ENCODE measurements at regions not wholly inside any gene's neighbourhood (a gene's known extent, or its start where the extent isn't known, plus 50 kb on each side); places are given as distances from the start of the nearest gene placed in this dataset.

- no peaks in the 10 kb centered on the region for H3K36me3 ChIP-seq (ENCODE audit: insufficient read depth, low read length, poor library complexity, severe bottlenecking)
- no peaks in the 10 kb centered on the region for H3K9me3 ChIP-seq (ENCODE audit: low read depth, low read length, poor library complexity, severe bottlenecking)
- intact Hi-C loops (cut with micrococcal nuclease; ENCODE audit: unreplicated experiment) = no loop called here
- no peaks in the 10 kb centered on the region for H3K27me3 ChIP-seq (replicated peaks; ENCODE audit: insufficient read depth, low read depth, low read length, poor library complexity)
- ChIA-PET POLR2A (ENCODE audit: low non-redundant PET) (no interaction called here), CTCF (no interaction called here)
- no peak for DNase-seq (ENCODE audit: low spot score)
- H3K27ac ChIP-seq (ENCODE audit: low read depth, low read length, poor library complexity, severe bottlenecking) = no peak overlapping the region
- no TSS peak for BruUV-seq (replicated peaks)
- TF ChIP-seq EZH2 (IDR thresholded peaks at IDR 0.05; ENCODE audit: borderline replicate concordance, low read depth, low read length, poor library complexity, severe bottlenecking) (no peak), CTCF (conservative IDR thresholded peaks at IDR 0.05; ENCODE audit: low read depth, low read length) (no peak)
- no peaks in the 10 kb centered on the region for H3K4me1 ChIP-seq (ENCODE audit: insufficient read depth, low read length, poor library complexity, severe bottlenecking)
- no peak overlapping the region for H3K4me3 ChIP-seq (ENCODE audit: low read depth, low read length, poor library complexity, severe bottlenecking)
Measured at GRCh38 chr6:6924708-6925107, 183.1 kb upstream of the RREB1 start.

GRCh38 chr6:6925391-6926164, 182.2 kb upstream of the RREB1 start:
- intact Hi-C loops (cut with micrococcal nuclease; ENCODE audit: unreplicated experiment) = no loop called here
- H3K36me3 ChIP-seq (ENCODE audit: insufficient read depth, low read length, poor library complexity, severe bottlenecking) = no peaks in the 10 kb centered on the region
- H3K4me1 ChIP-seq (ENCODE audit: insufficient read depth, low read length, poor library complexity, severe bottlenecking) = no peaks in the 10 kb centered on the region
- TF ChIP-seq CTCF (conservative IDR thresholded peaks at IDR 0.05; ENCODE audit: low read depth, low read length) (no peak), EZH2 (IDR thresholded peaks at IDR 0.05; ENCODE audit: borderline replicate concordance, low read depth, low read length, poor library complexity, severe bottlenecking) (no peak)
- no TSS peak for BruUV-seq (replicated peaks)
- H3K9me3 ChIP-seq (ENCODE audit: low read depth, low read length, poor library complexity, severe bottlenecking) = no peaks in the 10 kb centered on the region
- ChIA-PET CTCF (no interaction called here), POLR2A (ENCODE audit: low non-redundant PET) (no interaction called here)
- DNase-seq (ENCODE audit: low spot score) = no peak
- no peak overlapping the region for H3K27ac ChIP-seq (ENCODE audit: low read depth, low read length, poor library complexity, severe bottlenecking)
- H3K4me3 ChIP-seq (ENCODE audit: low read depth, low read length, poor library complexity, severe bottlenecking) = no peak overlapping the region
- H3K27me3 ChIP-seq (replicated peaks; ENCODE audit: insufficient read depth, low read depth, low read length, poor library complexity) = no peaks in the 10 kb centered on the region

- ChIA-PET POLR2A (ENCODE audit: low non-redundant PET) (no interaction called here), CTCF (no interaction called here)
- DNase-seq (ENCODE audit: low spot score) = no peak
- BruUV-seq (replicated peaks) = no TSS peak
- Histone ChIP-seq H3K9me3 (ENCODE audit: low read depth, low read length, poor library complexity, severe bottlenecking) (no peaks in the 10 kb centered on the region), H3K27me3 (replicated peaks; ENCODE audit: insufficient read depth, low read depth, low read length, poor library complexity) (no peaks in the 10 kb centered on the region), H3K27ac (ENCODE audit: low read depth, low read length, poor library complexity, severe bottlenecking) (no peak overlapping the region), H3K4me3 (ENCODE audit: low read depth, low read length, poor library complexity, severe bottlenecking) (no peak overlapping the region), H3K36me3 (ENCODE audit: insufficient read depth, low read length, poor library complexity, severe bottlenecking) (no peaks in the 10 kb centered on the region), H3K4me1 (ENCODE audit: insufficient read depth, low read length, poor library complexity, severe bottlenecking) (no peaks in the 10 kb centered on the region)
- no peak for TF ChIP-seq EZH2 (IDR thresholded peaks at IDR 0.05; ENCODE audit: borderline replicate concordance, low read depth, low read length, poor library complexity, severe bottlenecking)
- no peak for TF ChIP-seq CTCF (conservative IDR thresholded peaks at IDR 0.05; ENCODE audit: low read depth, low read length)
- intact Hi-C loops (cut with micrococcal nuclease; ENCODE audit: unreplicated experiment) = no loop called here
Measured at GRCh38 chr6:6926856-6927255, 180.9 kb upstream of the RREB1 start.
